HG02588 (cell line): ENCODE measurements at regions not wholly inside any gene's neighbourhood (a gene's known extent, or its start where the extent isn't known, plus 50 kb on each side); places are given as distances from the start of the nearest gene placed in this dataset.

ENCODE experiments used
- ATAC-seq: cut with Tn5 transposase; IDR thresholded peaks from one replicate; pipeline ENCODE4 v1.9.1; 2021; ENCODE audit warnings: mild to moderate bottlenecking, moderate library complexity; ENCODE audit not compliant: unreplicated experiment

DNA sequence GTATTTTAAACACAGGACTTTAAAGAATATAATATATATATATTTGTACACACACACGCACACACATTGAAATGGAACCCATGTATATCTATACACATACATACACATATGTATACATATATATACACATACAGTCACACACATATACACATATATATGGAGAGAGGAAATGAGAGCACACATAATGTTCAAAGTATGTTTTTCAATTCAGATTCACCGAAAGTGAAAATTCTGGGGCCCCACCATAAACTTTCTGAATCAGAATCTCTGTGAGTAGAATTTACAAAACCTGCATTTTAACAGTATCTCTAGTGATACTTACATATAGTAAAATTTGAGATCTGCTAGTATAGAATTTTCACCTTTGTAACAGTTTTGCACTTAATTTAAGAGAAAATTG is 60.4 kb upstream of the OBI1 start:
- ATAC-seq, result no peak

DNA sequence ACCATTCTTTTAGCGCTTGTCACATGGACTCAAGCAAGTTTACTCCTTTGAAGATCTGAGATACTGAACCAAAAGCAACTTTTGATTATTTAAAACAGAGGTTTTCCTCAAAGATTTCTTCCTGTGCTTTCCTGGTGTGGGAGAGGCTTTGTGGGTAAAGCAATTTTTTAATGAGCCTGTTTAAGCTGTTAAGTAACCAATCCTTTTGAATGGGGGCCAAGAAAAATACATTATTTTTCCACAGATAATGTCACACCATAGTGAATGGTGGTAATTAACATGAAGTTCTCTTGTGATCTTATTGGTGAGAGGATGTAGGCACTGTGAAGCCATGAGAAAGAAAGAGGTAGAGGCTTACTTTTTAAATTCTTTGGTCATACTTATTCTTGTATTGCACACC is 55.8 kb upstream of the OBI1 start:
- ATAC-seq, result no peak

DNA sequence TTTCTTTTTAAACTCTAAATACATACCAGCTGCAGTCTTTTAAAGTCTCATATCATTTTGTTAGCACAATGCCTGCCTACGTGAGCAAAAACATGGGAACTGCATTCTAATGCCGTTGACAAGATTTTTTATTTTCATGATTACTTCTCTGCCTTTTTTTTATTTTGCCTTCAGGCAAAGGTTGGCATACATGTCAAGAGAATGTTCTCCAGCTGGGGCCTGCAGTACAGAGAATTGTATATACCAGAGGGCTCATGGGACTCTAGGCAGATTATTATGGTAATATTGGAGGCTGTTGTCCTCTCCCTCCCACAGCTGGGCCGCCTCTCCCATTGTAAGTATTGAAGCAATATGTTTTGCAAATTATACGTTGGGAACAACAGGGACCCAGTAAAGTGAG is 53.9 kb upstream of the OBI1 start:
- ATAC-seq, result no peak

DNA sequence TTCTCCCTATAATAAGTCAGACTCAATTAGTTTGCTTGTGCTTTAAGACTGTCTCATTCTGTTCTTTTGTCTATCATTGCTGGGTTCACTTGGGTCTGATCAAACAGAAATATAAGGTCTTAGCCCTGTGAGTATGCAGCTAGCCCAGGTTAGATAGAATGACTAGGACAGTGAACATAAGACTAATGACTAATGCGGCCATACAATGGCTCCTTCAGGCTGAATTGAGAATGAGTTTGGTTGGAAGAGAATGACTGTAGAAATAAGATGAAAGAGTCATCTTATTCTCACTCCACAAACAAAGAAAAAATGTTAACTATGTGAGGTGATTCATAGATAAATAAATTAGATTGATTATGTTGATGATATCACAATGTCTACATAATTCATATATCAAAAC is 50.1 kb upstream of the OBI1 start:
- no peak for ATAC-seq
